H9 (cell line): ENCODE measurements at regions not wholly inside any gene's neighbourhood (a gene's known extent, or its start where the extent isn't known, plus 50 kb on each side); places are given as distances from the start of the nearest gene placed in this dataset.

Experiments
- DNase-seq: peaks from one replicate; pipeline ENCODE4 v3.0.0-alpha.2; 2017
- H2AFZ ChIP-seq: one replicate; pipeline ENCODE4 v1.6.1; 2013; ENCODE audit warnings: mild to moderate bottlenecking, low read length, control low read depth, moderate library complexity
- H2AK5ac ChIP-seq: 2 replicates; pipeline ENCODE4 v1.6.1; 2013; ENCODE audit warnings: low read length, control low read depth, mixed read lengths; ENCODE audit not compliant: insufficient read length
- H2BK120ac ChIP-seq: one replicate; pipeline ENCODE4 v1.6.1; 2013; ENCODE audit warnings: low read depth, mild to moderate bottlenecking, low read length, control low read depth, inconsistent platforms; ENCODE audit not compliant: poor library complexity, severe bottlenecking
- H2BK12ac ChIP-seq: 2 replicates; pipeline ENCODE4 v1.6.1; 2013; ENCODE audit warnings: low read length, control low read depth, mixed read lengths, low read depth; ENCODE audit not compliant: insufficient read length
- H2BK15ac ChIP-seq: 2 replicates; pipeline ENCODE4 v1.6.1; 2013; ENCODE audit warnings: low read depth, low read length, control low read depth
- H2BK20ac ChIP-seq: one replicate; pipeline ENCODE4 v1.6.1; 2013; ENCODE audit warnings: low read depth, mild to moderate bottlenecking, low read length, control low read depth, inconsistent platforms; ENCODE audit not compliant: poor library complexity, severe bottlenecking
- H2BK5ac ChIP-seq: 2 replicates; pipeline ENCODE4 v1.6.1; 2013; ENCODE audit warnings: low read length, control low read depth, mixed read lengths; ENCODE audit not compliant: insufficient read length
- H3K14ac ChIP-seq: 2 replicates; pipeline ENCODE4 v1.6.1; 2013; ENCODE audit warnings: low read length, control low read depth; ENCODE audit not compliant: insufficient read depth
- H3K18ac ChIP-seq: 2 replicates; pipeline ENCODE4 v1.6.1; 2013; ENCODE audit warnings: low read depth, mild to moderate bottlenecking, mixed read lengths, low read length, control low read depth; ENCODE audit not compliant: insufficient read length
- H3K23ac ChIP-seq: 2 replicates; pipeline ENCODE4 v1.6.1; 2013; ENCODE audit warnings: low read length, control low read depth, mixed read lengths, low read depth; ENCODE audit not compliant: insufficient read length
- H3K23me2 ChIP-seq: 2 replicates; pipeline ENCODE4 v1.6.1; 2013; ENCODE audit warnings: low read depth, mild to moderate bottlenecking, mixed read lengths, low read length, control low read depth; ENCODE audit not compliant: insufficient read length, poor library complexity, severe bottlenecking
- H3K27ac ChIP-seq: 2 replicates; pipeline ENCODE4 v1.5.1; 2013; ENCODE audit warnings: low read length, control low read depth, mixed read lengths, low read depth; ENCODE audit not compliant: insufficient read length
- H3K27me3 ChIP-seq: 2 replicates; pipeline ENCODE4 v1.6.1; 2013; ENCODE audit warnings: low read length, control low read depth, inconsistent platforms; ENCODE audit not compliant: insufficient read depth
- H3K4ac ChIP-seq: 2 replicates; pipeline ENCODE4 v1.6.1; 2013; ENCODE audit warnings: low read depth, mild to moderate bottlenecking, control low read depth, inconsistent platforms, low read length, moderate library complexity
- H3K4me1 ChIP-seq: 2 replicates; pipeline ENCODE4 v1.6.1; 2013; ENCODE audit warnings: low read length, control low read depth, inconsistent platforms; ENCODE audit not compliant: insufficient read depth
- H3K4me2 ChIP-seq: 2 replicates; pipeline ENCODE4 v1.6.1; 2013; ENCODE audit warnings: low read length, control low read depth, mixed read lengths; ENCODE audit not compliant: insufficient read length, insufficient read depth
- H3K56ac ChIP-seq: 2 replicates; pipeline ENCODE4 v1.6.1; 2013; ENCODE audit warnings: low read depth, mild to moderate bottlenecking, mixed read lengths, low read length, control low read depth; ENCODE audit not compliant: insufficient read length
- H3K79me1 ChIP-seq: 2 replicates; pipeline ENCODE4 v1.6.1; 2013; ENCODE audit warnings: low read depth, mild to moderate bottlenecking, moderate library complexity, low read length, control low read depth, inconsistent platforms; ENCODE audit not compliant: insufficient read depth, poor library complexity, severe bottlenecking
- H3K79me2 ChIP-seq: 2 replicates; pipeline ENCODE4 v1.6.1; 2013; ENCODE audit warnings: low read length, control low read depth, inconsistent platforms; ENCODE audit not compliant: insufficient read depth
- H3K9ac ChIP-seq: 2 replicates; pipeline ENCODE4 v1.6.1; 2013; ENCODE audit warnings: low read length, control low read depth, mixed read lengths; ENCODE audit not compliant: insufficient read length; ENCODE audit errors: extremely low read depth
- H3K9me3 ChIP-seq: one replicate; pipeline ENCODE4 v1.6.1; 2013; ENCODE audit warnings: low read depth, low read length, inconsistent platforms; ENCODE audit not compliant: control insufficient read depth
- H3T11ph ChIP-seq: one replicate; pipeline ENCODE4 v1.6.1; 2013; ENCODE audit warnings: mild to moderate bottlenecking, low read length, control low read depth, inconsistent platforms
- H4K20me1 ChIP-seq: one replicate; pipeline ENCODE4 v1.6.1; 2013; ENCODE audit not compliant: control insufficient read depth, insufficient read length, insufficient read depth
- H4K5ac ChIP-seq: 2 replicates; pipeline ENCODE4 v1.6.1; 2013; ENCODE audit warnings: low read depth, mild to moderate bottlenecking, mixed read lengths, low read length, control low read depth; ENCODE audit not compliant: insufficient read length
- H4K8ac ChIP-seq: replicated peaks from 2 replicates; pipeline ENCODE4 v1.6.1; 2013; ENCODE audit warnings: low read length, control low read depth, mixed read lengths, low read depth; ENCODE audit not compliant: insufficient read length
- H4K91ac ChIP-seq: 2 replicates; pipeline ENCODE4 v1.6.1; 2013; ENCODE audit warnings: low read depth, mild to moderate bottlenecking, moderate library complexity, mixed read lengths, low read length, control low read depth; ENCODE audit not compliant: insufficient read length
- H3K27ac Mint-ChIP-seq, 3 experiments: 2 replicates in 2 of 3; 3 replicates in 1 of 3; pipeline ENCODE4 v1.8.0; 2020 to 2021; ENCODE audit warnings: mixed read lengths in 3 of 3, mild to moderate bottlenecking in 1 of 3, moderate library complexity in 1 of 3
- H3K27me3 Mint-ChIP-seq: 2 replicates; pipeline ENCODE4 v1.8.0; 2021; ENCODE audit warnings: low read depth, mild to moderate bottlenecking, moderate library complexity, mixed read lengths
- H3K36me3 Mint-ChIP-seq, 3 experiments: 2 replicates in 2 of 3; 3 replicates in 1 of 3; pipeline ENCODE4 v1.8.0; 2020 to 2021; ENCODE audit warnings: low read depth in 3 of 3, mixed read lengths in 3 of 3; ENCODE audit not compliant: insufficient read depth in 1 of 3
- H3K4me1 Mint-ChIP-seq, 2 experiments: 2 replicates each; pipeline ENCODE4 v1.8.0; 2020; ENCODE audit warnings: mixed read lengths in 2 of 2
- H3K4me3 Mint-ChIP-seq, 2 experiments: 2 replicates in 1 of 2; 3 replicates in 1 of 2; pipeline ENCODE4 v1.8.0; 2020 to 2021; ENCODE audit warnings: mild to moderate bottlenecking in 2 of 2, mixed read lengths in 2 of 2, moderate library complexity in 1 of 2
- H3K9me3 Mint-ChIP-seq, 2 experiments: 2 replicates in 1 of 2; 3 replicates in 1 of 2; pipeline ENCODE4 v1.8.0; 2020; ENCODE audit warnings: mild to moderate bottlenecking in 2 of 2, mixed read lengths in 2 of 2, moderate library complexity in 1 of 2
- TF ChIP-seq, protein P1 (sequence below): fragments of 200-600 bp; sonication (generic); conservative IDR thresholded peaks from 3 replicates; pipeline ENCODE4 v1.8.0; 2021; ENCODE audit warnings: antibody characterized with exemption, mild to moderate bottlenecking

DNA sequence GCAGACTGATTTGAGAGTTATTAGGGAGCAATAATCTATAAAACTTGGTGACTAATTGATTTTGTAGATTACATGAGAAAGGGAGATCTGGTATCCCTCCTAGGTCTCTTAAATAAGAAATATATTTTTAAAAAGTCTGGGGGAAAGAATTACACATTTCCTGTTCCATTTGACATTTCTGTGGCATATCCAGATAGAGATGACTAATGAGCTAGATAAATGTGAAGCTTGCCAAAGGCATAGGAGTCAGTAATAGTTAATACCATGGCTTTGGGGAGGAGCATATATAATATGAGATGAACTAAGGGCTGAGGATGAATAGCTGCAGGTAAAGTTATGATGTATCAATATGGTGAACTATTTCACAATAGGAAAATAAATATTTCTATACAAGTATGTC lies 663.7 kb downstream of the PTPRC start:
- no peak overlapping the region for H3K4me2 ChIP-seq
- H2AFZ ChIP-seq, result no peak overlapping the region
- no peak overlapping the region for H3K4ac ChIP-seq
- no peaks in the 10 kb centered on the region for H3K79me2 ChIP-seq
- no peak overlapping the region for H2AK5ac ChIP-seq
- Mint-ChIP-seq H3K4me1 (peaks cover 10 to 13% of the 10 kb centered on the region in 2 experiments), H3K4me3 (no peak overlapping the region), H3K27me3 (no peaks in the 10 kb centered on the region), H3K9me3 (no peaks in the 10 kb centered on the region), H3K27ac (no peak overlapping the region), H3K36me3 (no peaks in the 10 kb centered on the region)
- no peak overlapping the region for H4K91ac ChIP-seq
- no peak overlapping the region for H2BK20ac ChIP-seq
- no peak overlapping the region for H3K18ac ChIP-seq
- TF ChIP-seq, protein P1, sequence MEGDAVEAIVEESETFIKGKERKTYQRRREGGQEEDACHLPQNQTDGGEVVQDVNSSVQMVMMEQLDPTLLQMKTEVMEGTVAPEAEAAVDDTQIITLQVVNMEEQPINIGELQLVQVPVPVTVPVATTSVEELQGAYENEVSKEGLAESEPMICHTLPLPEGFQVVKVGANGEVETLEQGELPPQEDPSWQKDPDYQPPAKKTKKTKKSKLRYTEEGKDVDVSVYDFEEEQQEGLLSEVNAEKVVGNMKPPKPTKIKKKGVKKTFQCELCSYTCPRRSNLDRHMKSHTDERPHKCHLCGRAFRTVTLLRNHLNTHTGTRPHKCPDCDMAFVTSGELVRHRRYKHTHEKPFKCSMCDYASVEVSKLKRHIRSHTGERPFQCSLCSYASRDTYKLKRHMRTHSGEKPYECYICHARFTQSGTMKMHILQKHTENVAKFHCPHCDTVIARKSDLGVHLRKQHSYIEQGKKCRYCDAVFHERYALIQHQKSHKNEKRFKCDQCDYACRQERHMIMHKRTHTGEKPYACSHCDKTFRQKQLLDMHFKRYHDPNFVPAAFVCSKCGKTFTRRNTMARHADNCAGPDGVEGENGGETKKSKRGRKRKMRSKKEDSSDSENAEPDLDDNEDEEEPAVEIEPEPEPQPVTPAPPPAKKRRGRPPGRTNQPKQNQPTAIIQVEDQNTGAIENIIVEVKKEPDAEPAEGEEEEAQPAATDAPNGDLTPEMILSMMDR, result no peak
- H3K23me2 ChIP-seq, result no peaks in the 10 kb centered on the region
- H3K79me1 ChIP-seq, result no peaks in the 10 kb centered on the region
- no peak overlapping the region for H3K14ac ChIP-seq
- H2BK12ac ChIP-seq, result no peak overlapping the region
- peaks cover 3% of the 10 kb centered on the region for H3K4me1 ChIP-seq
- H2BK120ac ChIP-seq, result no peak overlapping the region
- H2BK15ac ChIP-seq, result no peak overlapping the region
- no peak overlapping the region for H3K27ac ChIP-seq
- H2BK5ac ChIP-seq, result no peak overlapping the region
- H4K20me1 ChIP-seq, result no peaks in the 10 kb centered on the region
- no peak overlapping the region for H3K56ac ChIP-seq
- no peak overlapping the region for H3K23ac ChIP-seq
- H3K9ac ChIP-seq, result no peak overlapping the region
- no peak overlapping the region for H4K5ac ChIP-seq
- no peak for DNase-seq
- no peak overlapping the region for H4K8ac ChIP-seq
- H3T11ph ChIP-seq, result no peak overlapping the region
- H3K27me3 ChIP-seq, result no peaks in the 10 kb centered on the region
- no peaks in the 10 kb centered on the region for H3K9me3 ChIP-seq
